Vagina (tissue), 2 donors: ENCODE measurements at regions not wholly inside any gene's neighbourhood (a gene's known extent, or its start where the extent isn't known, plus 50 kb on each side); places are given as distances from the start of the nearest gene placed in this dataset.
A peak's percentile ranks its signal among the peaks of the same experiment; 100 is the strongest.
"Not testable (repeated sequence)": the region's sequence is repeated elsewhere in the genome, so short reads cannot be mapped to it uniquely, and the experiment has no call there.

Experiments used
- DNase-seq, 2 donors: peaks; one replicate each; pipeline ENCODE4 v3.0.0-alpha.2; 2017; ENCODE audit errors: extremely low spot score in 2 of 2
- H3K27ac ChIP-seq: fragments of 200-600 bp; sonication (generic); one replicate; pipeline ENCODE4 v1.5.1; 2019
- H3K27me3 ChIP-seq: fragments of 200-600 bp; sonication (generic); one replicate; pipeline ENCODE4 v1.5.1; 2019
- H3K36me3 ChIP-seq, 2 donors: fragments of 200-600 bp; sonication (generic); one replicate each; pipeline ENCODE4 v1.5.1; 2017 to 2019
- H3K4me1 ChIP-seq: fragments of 200-600 bp; sonication (generic); one replicate; pipeline ENCODE4 v1.5.1; 2019
- H3K4me3 ChIP-seq, 2 donors: fragments of 200-600 bp; sonication (generic); 1 replicate in 1 of 2; 2 replicates in 1 of 2; pipeline ENCODE4 v1.5.1; 2016 to 2019
- H3K9me3 ChIP-seq: fragments of 200-600 bp; sonication (generic); one replicate; pipeline ENCODE4 v1.5.1; 2019
- POLR2A ChIP-seq, 2 donors: fragments of 450-650 bp; IDR thresholded peaks; one replicate each; pipeline ENCODE4 v1.6.1; 2017; ENCODE audit warnings: antibody characterized with exemption in 2 of 2, mild to moderate bottlenecking in 2 of 2, moderate library complexity in 2 of 2
- POLR2AphosphoS5 ChIP-seq, 2 donors: sonication (generic); formaldehyde crosslinking; IDR thresholded peaks; one replicate each; pipeline ENCODE4 v1.9.0; 2017; ENCODE audit warnings: antibody characterized with exemption in 2 of 2, mild to moderate bottlenecking in 2 of 2, low read depth in 1 of 2; ENCODE audit not compliant: insufficient read depth in 1 of 2
- intact Hi-C: fragments of 100-400 bp; cut with DNase I; formaldehyde crosslinking; loops from one replicate; pipeline ENCODE4 v1.15.1; 2023
- TF ChIP-seq, protein P1 (sequence below), 3 experiments: fragments of 450-650 bp in 2 of 3; fragments of 200-600 bp in 1 of 3; sonication (generic) in 1 of 3; IDR thresholded peaks; one replicate each; pipeline ENCODE4 v1.5.1; 2017 to 2019; ENCODE audit warnings: antibody characterized with exemption in 3 of 3, mild to moderate bottlenecking in 2 of 3, moderate library complexity in 2 of 3

DNA sequence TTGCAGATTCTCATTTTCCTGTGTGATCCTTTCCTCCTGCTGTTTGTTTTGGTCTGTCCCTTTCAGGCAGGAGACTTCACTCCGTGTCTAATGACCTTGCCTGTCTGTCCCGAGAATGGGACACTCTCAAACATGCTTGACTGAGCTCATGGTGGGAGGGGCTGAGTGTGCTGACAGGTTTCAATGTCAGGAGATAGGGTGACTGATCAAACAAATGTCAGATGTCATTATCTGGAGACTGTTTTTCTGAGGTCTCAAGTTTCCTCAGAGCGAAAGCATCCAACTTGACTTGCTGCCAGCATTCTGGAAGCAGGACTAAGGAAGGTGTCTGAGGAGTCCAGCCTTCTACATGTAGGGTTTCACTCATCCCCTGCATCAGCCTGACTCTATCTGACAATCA, 228.8 kb upstream of the KIAA1217 start:
- intact Hi-C loops: no loop called here
- Histone ChIP-seq H3K9me3 (no peaks in the 10 kb centered on the region), H3K27ac (no peak overlapping the region), H3K36me3 (no peaks in the 10 kb centered on the region), H3K27me3 (no peaks in the 10 kb centered on the region), H3K4me1 (no peaks in the 10 kb centered on the region), H3K4me3 (no peak overlapping the region)
- TF ChIP-seq, protein P1, sequence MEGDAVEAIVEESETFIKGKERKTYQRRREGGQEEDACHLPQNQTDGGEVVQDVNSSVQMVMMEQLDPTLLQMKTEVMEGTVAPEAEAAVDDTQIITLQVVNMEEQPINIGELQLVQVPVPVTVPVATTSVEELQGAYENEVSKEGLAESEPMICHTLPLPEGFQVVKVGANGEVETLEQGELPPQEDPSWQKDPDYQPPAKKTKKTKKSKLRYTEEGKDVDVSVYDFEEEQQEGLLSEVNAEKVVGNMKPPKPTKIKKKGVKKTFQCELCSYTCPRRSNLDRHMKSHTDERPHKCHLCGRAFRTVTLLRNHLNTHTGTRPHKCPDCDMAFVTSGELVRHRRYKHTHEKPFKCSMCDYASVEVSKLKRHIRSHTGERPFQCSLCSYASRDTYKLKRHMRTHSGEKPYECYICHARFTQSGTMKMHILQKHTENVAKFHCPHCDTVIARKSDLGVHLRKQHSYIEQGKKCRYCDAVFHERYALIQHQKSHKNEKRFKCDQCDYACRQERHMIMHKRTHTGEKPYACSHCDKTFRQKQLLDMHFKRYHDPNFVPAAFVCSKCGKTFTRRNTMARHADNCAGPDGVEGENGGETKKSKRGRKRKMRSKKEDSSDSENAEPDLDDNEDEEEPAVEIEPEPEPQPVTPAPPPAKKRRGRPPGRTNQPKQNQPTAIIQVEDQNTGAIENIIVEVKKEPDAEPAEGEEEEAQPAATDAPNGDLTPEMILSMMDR (IDR thresholded peaks at IDR 0.05): no peak
- no peak for TF ChIP-seq POLR2AphosphoS5 (IDR thresholded peaks at IDR 0.05; ENCODE audit: insufficient read depth in 1 of 2, low read depth in 1 of 2)
- TF ChIP-seq POLR2A (IDR thresholded peaks at IDR 0.05): no peak
- no peak for DNase-seq

- intact Hi-C loops: no loop called here
- no peaks in the 10 kb centered on the region for H3K36me3 ChIP-seq
- TF ChIP-seq POLR2A (IDR thresholded peaks at IDR 0.05) (no peak), POLR2AphosphoS5 (IDR thresholded peaks at IDR 0.05; ENCODE audit: insufficient read depth in 1 of 2, low read depth in 1 of 2) (no peak)
- TF ChIP-seq, protein P1 (IDR thresholded peaks at IDR 0.05): no peak
- H3K4me1 ChIP-seq: no peaks in the 10 kb centered on the region
- H3K27ac ChIP-seq: no peak overlapping the region
- no peak for DNase-seq
- H3K27me3 ChIP-seq: no peaks in the 10 kb centered on the region
- H3K9me3 ChIP-seq: no peaks in the 10 kb centered on the region
- H3K4me3 ChIP-seq: no peak overlapping the region
These were observed 227.2 kb upstream of the KIAA1217 start for GRCh38 chr10:23981520-23982309.

- H3K4me3 ChIP-seq, H3K27me3 ChIP-seq, H3K36me3 ChIP-seq, H3K9me3 ChIP-seq, DNase-seq, intact Hi-C loops, H3K27ac ChIP-seq, H3K4me1 ChIP-seq: not testable (repeated sequence)
These were observed 224.5 kb upstream of the KIAA1217 start for GRCh38 chr10:23984405-23984804.

GRCh38 chr10:23988006-23988405, 220.9 kb upstream of the KIAA1217 start:
- TF ChIP-seq POLR2A (IDR thresholded peaks at IDR 0.05) (no peak), POLR2AphosphoS5 (IDR thresholded peaks at IDR 0.05; ENCODE audit: insufficient read depth in 1 of 2, low read depth in 1 of 2) (no peak)
- TF ChIP-seq, protein P1 (IDR thresholded peaks at IDR 0.05): no peak
- intact Hi-C loops: no loop called here
- no peaks in the 10 kb centered on the region for H3K4me1 ChIP-seq

DNA sequence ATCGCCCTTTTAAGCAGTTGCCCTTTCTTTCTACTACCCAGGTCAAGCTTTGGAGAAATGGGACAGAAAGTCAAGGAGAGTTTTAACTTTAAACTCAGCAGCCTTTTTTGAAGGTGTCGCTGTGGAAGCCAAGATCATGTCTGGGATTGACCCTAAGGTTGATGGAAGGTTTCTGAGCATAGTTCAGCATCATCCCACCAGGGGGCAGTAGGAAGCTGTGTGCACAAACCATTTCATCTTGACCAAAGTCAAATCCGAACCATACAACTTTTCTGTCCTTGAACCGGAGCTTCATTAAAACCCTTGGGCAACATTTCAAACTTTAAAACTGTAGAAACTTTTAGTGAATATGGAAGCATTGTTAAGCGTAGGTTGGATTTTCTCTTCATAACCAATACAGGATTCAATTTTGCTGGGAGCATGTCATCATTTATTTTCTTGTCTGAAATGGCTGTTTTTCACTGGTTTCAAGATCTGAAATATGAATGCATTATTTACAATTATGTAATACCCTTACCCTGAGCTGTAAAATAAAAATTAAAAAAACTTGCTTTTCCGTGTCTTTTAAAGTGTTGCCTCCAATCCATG, 214.4 kb upstream of the KIAA1217 start:
- intact Hi-C loops: loop anchor here (10.0 kb wide), 2 partner anchors 200 to 530 kb away; no protein-coding TSS in a partner anchor
- TF ChIP-seq, protein P1 (IDR thresholded peaks at IDR 0.05): peak; percentile 61 to 68 (median 65)
- TF ChIP-seq POLR2A (IDR thresholded peaks at IDR 0.05): no peak
- peak in 1 of 2 donors; percentile 13 for TF ChIP-seq POLR2AphosphoS5 (IDR thresholded peaks at IDR 0.05; ENCODE audit: insufficient read depth in 1 of 2, low read depth in 1 of 2)
- no peak for DNase-seq
- Histone ChIP-seq H3K4me1 (no peaks in the 10 kb centered on the region), H3K27me3 (no peaks in the 10 kb centered on the region), H3K36me3 (no peaks in the 10 kb centered on the region), H3K27ac (no peak overlapping the region), H3K9me3 (no peaks in the 10 kb centered on the region), H3K4me3 (no peak overlapping the region)

More at GRCh38 chr10:23988006-23988405, 220.9 kb upstream of the KIAA1217 start:
- H3K9me3 ChIP-seq: no peaks in the 10 kb centered on the region
- H3K36me3 ChIP-seq: no peaks in the 10 kb centered on the region
- H3K4me3 ChIP-seq: no peak overlapping the region
- no peak for DNase-seq
- no peaks in the 10 kb centered on the region for H3K27me3 ChIP-seq
- H3K27ac ChIP-seq: no peak overlapping the region
